Type B pancreatic cell (in vitro differentiated cells): ENCODE measurements at regions not wholly inside any gene's neighbourhood (a gene's known extent, or its start where the extent isn't known, plus 50 kb on each side); places are given as distances from the start of the nearest gene placed in this dataset.
A peak's percentile ranks its signal among the peaks of the same experiment; 100 is the strongest.

Experiments
- DNase-seq: peaks from one replicate; pipeline ENCODE4 v3.0.0; 2021; ENCODE audit warnings: mixed read lengths; ENCODE audit not compliant: unreplicated experiment; ENCODE audit errors: extremely low spot score
- H3K27ac Mint-ChIP-seq: 2 replicates; pipeline ENCODE4 v1.8.0; 2021; ENCODE audit warnings: mild to moderate bottlenecking, mixed read lengths
- H3K27me3 Mint-ChIP-seq: 2 replicates; pipeline ENCODE4 v1.8.0; 2021; ENCODE audit warnings: mixed read lengths
- H3K36me3 Mint-ChIP-seq: 2 replicates; pipeline ENCODE4 v1.8.0; 2021; ENCODE audit warnings: mixed read lengths
- H3K4me1 Mint-ChIP-seq: one replicate; pipeline ENCODE4 v1.8.0; 2021; ENCODE audit warnings: mixed read lengths; ENCODE audit not compliant: unreplicated experiment
- H3K4me3 Mint-ChIP-seq: 2 replicates; pipeline ENCODE4 v1.8.0; 2021; ENCODE audit warnings: mild to moderate bottlenecking, mixed read lengths
- H3K9me3 Mint-ChIP-seq: 2 replicates; pipeline ENCODE4 v1.8.0; 2021; ENCODE audit warnings: mixed read lengths
- TF ChIP-seq, protein P1 (sequence below): fragments of 200-600 bp; sonication (generic); conservative IDR thresholded peaks from 2 replicates; pipeline ENCODE4 v1.5.0; 2021; ENCODE audit warnings: antibody characterized with exemption, mild to moderate bottlenecking

- TF ChIP-seq, protein P1, sequence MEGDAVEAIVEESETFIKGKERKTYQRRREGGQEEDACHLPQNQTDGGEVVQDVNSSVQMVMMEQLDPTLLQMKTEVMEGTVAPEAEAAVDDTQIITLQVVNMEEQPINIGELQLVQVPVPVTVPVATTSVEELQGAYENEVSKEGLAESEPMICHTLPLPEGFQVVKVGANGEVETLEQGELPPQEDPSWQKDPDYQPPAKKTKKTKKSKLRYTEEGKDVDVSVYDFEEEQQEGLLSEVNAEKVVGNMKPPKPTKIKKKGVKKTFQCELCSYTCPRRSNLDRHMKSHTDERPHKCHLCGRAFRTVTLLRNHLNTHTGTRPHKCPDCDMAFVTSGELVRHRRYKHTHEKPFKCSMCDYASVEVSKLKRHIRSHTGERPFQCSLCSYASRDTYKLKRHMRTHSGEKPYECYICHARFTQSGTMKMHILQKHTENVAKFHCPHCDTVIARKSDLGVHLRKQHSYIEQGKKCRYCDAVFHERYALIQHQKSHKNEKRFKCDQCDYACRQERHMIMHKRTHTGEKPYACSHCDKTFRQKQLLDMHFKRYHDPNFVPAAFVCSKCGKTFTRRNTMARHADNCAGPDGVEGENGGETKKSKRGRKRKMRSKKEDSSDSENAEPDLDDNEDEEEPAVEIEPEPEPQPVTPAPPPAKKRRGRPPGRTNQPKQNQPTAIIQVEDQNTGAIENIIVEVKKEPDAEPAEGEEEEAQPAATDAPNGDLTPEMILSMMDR, result no peak
- H3K4me3 Mint-ChIP-seq, result no peak overlapping the region
- H3K27ac Mint-ChIP-seq, result no peak overlapping the region
- no peak for DNase-seq
- H3K9me3 Mint-ChIP-seq, result peaks cover 4% of the 10 kb centered on the region
- no peaks in the 10 kb centered on the region for H3K27me3 Mint-ChIP-seq
- peaks cover 4% of the 10 kb centered on the region for H3K36me3 Mint-ChIP-seq
- no peaks in the 10 kb centered on the region for H3K4me1 Mint-ChIP-seq
Measured at GRCh38 chr4:115596265-115597001, 483.0 kb upstream of the NDST4 start.

DNA sequence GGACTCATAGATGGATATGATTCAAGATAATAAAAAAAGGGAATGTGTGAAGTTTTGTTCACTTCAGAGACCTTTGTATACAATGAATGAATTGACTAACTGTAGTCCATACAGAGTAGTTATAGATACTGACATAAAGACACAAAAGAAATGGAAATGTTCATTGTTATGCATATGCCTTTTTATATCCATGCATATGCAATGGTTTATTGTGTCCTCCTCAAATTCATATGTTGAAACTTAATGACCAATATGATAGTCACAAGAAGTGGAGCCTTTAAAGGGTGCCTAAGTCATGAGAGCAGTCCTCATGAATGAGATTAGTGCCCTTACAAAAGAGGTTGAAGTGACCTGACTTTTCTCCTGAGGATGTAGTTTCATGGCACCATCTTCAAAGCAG, 467.5 kb upstream of the NDST4 start:
- Mint-ChIP-seq H3K9me3 (no peaks in the 10 kb centered on the region), H3K27ac (no peak overlapping the region), H3K4me3 (no peak overlapping the region), H3K27me3 (no peaks in the 10 kb centered on the region), H3K4me1 (no peaks in the 10 kb centered on the region), H3K36me3 (no peaks in the 10 kb centered on the region)
- TF ChIP-seq, protein P1, result no peak
- DNase-seq, result no peak

- H3K27me3 Mint-ChIP-seq, result no peaks in the 10 kb centered on the region
- H3K9me3 Mint-ChIP-seq, result no peaks in the 10 kb centered on the region
- H3K4me3 Mint-ChIP-seq, result no peak overlapping the region
- TF ChIP-seq, protein P1, result no peak
- no peak for DNase-seq
- no peaks in the 10 kb centered on the region for H3K4me1 Mint-ChIP-seq
- H3K27ac Mint-ChIP-seq, result no peak overlapping the region
- H3K36me3 Mint-ChIP-seq, result no peaks in the 10 kb centered on the region
Measured at GRCh38 chr4:115575851-115576250, 462.4 kb upstream of the NDST4 start.

DNA sequence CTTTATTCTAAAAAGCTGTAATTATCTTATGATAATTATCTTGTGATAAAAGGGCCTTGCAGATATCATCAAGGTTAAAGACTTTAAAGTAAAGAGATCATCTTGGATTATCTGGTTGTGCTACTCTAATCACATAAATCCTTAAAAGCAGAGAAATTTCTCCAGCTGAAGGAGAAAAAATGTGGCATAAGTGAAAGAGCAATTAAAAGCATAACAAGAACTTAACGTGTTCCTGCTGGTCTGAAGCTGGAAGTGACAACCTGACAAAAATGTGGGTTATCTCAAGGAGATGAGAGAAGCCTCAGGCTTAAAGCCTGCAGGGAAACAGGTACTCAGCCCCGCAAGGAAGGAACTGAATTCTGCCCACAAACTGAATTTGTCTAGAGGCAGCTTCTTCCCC, 449.1 kb upstream of the NDST4 start:
- no peaks in the 10 kb centered on the region for H3K4me1 Mint-ChIP-seq
- TF ChIP-seq, protein P1, result no peak
- H3K27me3 Mint-ChIP-seq, result no peaks in the 10 kb centered on the region
- H3K36me3 Mint-ChIP-seq, result no peaks in the 10 kb centered on the region
- DNase-seq, result no peak
- H3K9me3 Mint-ChIP-seq, result no peaks in the 10 kb centered on the region
- H3K27ac Mint-ChIP-seq, result no peak overlapping the region
- no peak overlapping the region for H3K4me3 Mint-ChIP-seq

DNA sequence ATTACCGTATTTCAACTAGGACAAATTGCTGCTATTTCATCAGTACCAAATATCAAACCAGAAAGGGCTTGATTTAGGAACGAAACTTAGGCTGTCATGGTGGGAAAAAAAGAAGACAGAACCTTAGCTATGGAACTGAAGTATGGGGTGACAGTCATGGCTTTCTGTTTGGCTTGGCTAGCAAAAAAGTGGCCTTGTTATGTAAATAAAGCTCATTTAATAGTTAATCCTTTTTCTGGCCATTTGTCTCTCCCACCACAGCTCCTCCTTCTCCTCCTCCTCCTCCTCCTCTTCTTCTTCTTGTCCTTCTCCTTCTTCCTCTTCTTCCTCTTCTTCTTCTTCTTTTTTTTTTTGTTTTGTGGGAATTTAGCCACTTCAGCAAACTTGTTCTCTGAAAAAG, 434.7 kb upstream of the NDST4 start:
- Mint-ChIP-seq H3K27ac (no peak overlapping the region), H3K4me1 (no peaks in the 10 kb centered on the region), H3K27me3 (no peaks in the 10 kb centered on the region), H3K36me3 (no peaks in the 10 kb centered on the region), H3K9me3 (peaks cover 7% of the 10 kb centered on the region), H3K4me3 (no peak overlapping the region)
- DNase-seq, result no peak
- TF ChIP-seq, protein P1, result no peak

GRCh38 chr4:115537387-115537786, 424.0 kb upstream of the NDST4 start:
- Mint-ChIP-seq H3K4me3 (no peak overlapping the region), H3K9me3 (no peaks in the 10 kb centered on the region), H3K27me3 (no peaks in the 10 kb centered on the region), H3K27ac (no peak overlapping the region), H3K4me1 (no peaks in the 10 kb centered on the region), H3K36me3 (no peaks in the 10 kb centered on the region)
- TF ChIP-seq, protein P1, result peak; percentile 36
- DNase-seq, result no peak
